H9 (cell line): ENCODE measurements at regions not wholly inside any gene's neighbourhood (a gene's known extent, or its start where the extent isn't known, plus 50 kb on each side); places are given as distances from the start of the nearest gene placed in this dataset.

Experiments
- DNase-seq: peaks from one replicate; pipeline ENCODE4 v3.0.0-alpha.2; 2017
- H2AFZ ChIP-seq: one replicate; pipeline ENCODE4 v1.6.1; 2013; ENCODE audit warnings: mild to moderate bottlenecking, low read length, control low read depth, moderate library complexity
- H2AK5ac ChIP-seq: 2 replicates; pipeline ENCODE4 v1.6.1; 2013; ENCODE audit warnings: low read length, control low read depth, mixed read lengths; ENCODE audit not compliant: insufficient read length
- H2BK120ac ChIP-seq: one replicate; pipeline ENCODE4 v1.6.1; 2013; ENCODE audit warnings: low read depth, mild to moderate bottlenecking, low read length, control low read depth, inconsistent platforms; ENCODE audit not compliant: poor library complexity, severe bottlenecking
- H2BK12ac ChIP-seq: 2 replicates; pipeline ENCODE4 v1.6.1; 2013; ENCODE audit warnings: low read length, control low read depth, mixed read lengths, low read depth; ENCODE audit not compliant: insufficient read length
- H2BK15ac ChIP-seq: 2 replicates; pipeline ENCODE4 v1.6.1; 2013; ENCODE audit warnings: low read depth, low read length, control low read depth
- H2BK20ac ChIP-seq: one replicate; pipeline ENCODE4 v1.6.1; 2013; ENCODE audit warnings: low read depth, mild to moderate bottlenecking, low read length, control low read depth, inconsistent platforms; ENCODE audit not compliant: poor library complexity, severe bottlenecking
- H2BK5ac ChIP-seq: 2 replicates; pipeline ENCODE4 v1.6.1; 2013; ENCODE audit warnings: low read length, control low read depth, mixed read lengths; ENCODE audit not compliant: insufficient read length
- H3K14ac ChIP-seq: 2 replicates; pipeline ENCODE4 v1.6.1; 2013; ENCODE audit warnings: low read length, control low read depth; ENCODE audit not compliant: insufficient read depth
- H3K18ac ChIP-seq: 2 replicates; pipeline ENCODE4 v1.6.1; 2013; ENCODE audit warnings: low read depth, mild to moderate bottlenecking, mixed read lengths, low read length, control low read depth; ENCODE audit not compliant: insufficient read length
- H3K23ac ChIP-seq: 2 replicates; pipeline ENCODE4 v1.6.1; 2013; ENCODE audit warnings: low read length, control low read depth, mixed read lengths, low read depth; ENCODE audit not compliant: insufficient read length
- H3K23me2 ChIP-seq: 2 replicates; pipeline ENCODE4 v1.6.1; 2013; ENCODE audit warnings: low read depth, mild to moderate bottlenecking, mixed read lengths, low read length, control low read depth; ENCODE audit not compliant: insufficient read length, poor library complexity, severe bottlenecking
- H3K27ac ChIP-seq: 2 replicates; pipeline ENCODE4 v1.5.1; 2013; ENCODE audit warnings: low read length, control low read depth, mixed read lengths, low read depth; ENCODE audit not compliant: insufficient read length
- H3K27me3 ChIP-seq: 2 replicates; pipeline ENCODE4 v1.6.1; 2013; ENCODE audit warnings: low read length, control low read depth, inconsistent platforms; ENCODE audit not compliant: insufficient read depth
- H3K4ac ChIP-seq: 2 replicates; pipeline ENCODE4 v1.6.1; 2013; ENCODE audit warnings: low read depth, mild to moderate bottlenecking, control low read depth, inconsistent platforms, low read length, moderate library complexity
- H3K4me1 ChIP-seq: 2 replicates; pipeline ENCODE4 v1.6.1; 2013; ENCODE audit warnings: low read length, control low read depth, inconsistent platforms; ENCODE audit not compliant: insufficient read depth
- H3K4me2 ChIP-seq: 2 replicates; pipeline ENCODE4 v1.6.1; 2013; ENCODE audit warnings: low read length, control low read depth, mixed read lengths; ENCODE audit not compliant: insufficient read length, insufficient read depth
- H3K56ac ChIP-seq: 2 replicates; pipeline ENCODE4 v1.6.1; 2013; ENCODE audit warnings: low read depth, mild to moderate bottlenecking, mixed read lengths, low read length, control low read depth; ENCODE audit not compliant: insufficient read length
- H3K79me1 ChIP-seq: 2 replicates; pipeline ENCODE4 v1.6.1; 2013; ENCODE audit warnings: low read depth, mild to moderate bottlenecking, moderate library complexity, low read length, control low read depth, inconsistent platforms; ENCODE audit not compliant: insufficient read depth, poor library complexity, severe bottlenecking
- H3K79me2 ChIP-seq: 2 replicates; pipeline ENCODE4 v1.6.1; 2013; ENCODE audit warnings: low read length, control low read depth, inconsistent platforms; ENCODE audit not compliant: insufficient read depth
- H3K9ac ChIP-seq: 2 replicates; pipeline ENCODE4 v1.6.1; 2013; ENCODE audit warnings: low read length, control low read depth, mixed read lengths; ENCODE audit not compliant: insufficient read length; ENCODE audit errors: extremely low read depth
- H3K9me3 ChIP-seq: one replicate; pipeline ENCODE4 v1.6.1; 2013; ENCODE audit warnings: low read depth, low read length, inconsistent platforms; ENCODE audit not compliant: control insufficient read depth
- H3T11ph ChIP-seq: one replicate; pipeline ENCODE4 v1.6.1; 2013; ENCODE audit warnings: mild to moderate bottlenecking, low read length, control low read depth, inconsistent platforms
- H4K20me1 ChIP-seq: one replicate; pipeline ENCODE4 v1.6.1; 2013; ENCODE audit not compliant: control insufficient read depth, insufficient read length, insufficient read depth
- H4K5ac ChIP-seq: 2 replicates; pipeline ENCODE4 v1.6.1; 2013; ENCODE audit warnings: low read depth, mild to moderate bottlenecking, mixed read lengths, low read length, control low read depth; ENCODE audit not compliant: insufficient read length
- H4K8ac ChIP-seq: replicated peaks from 2 replicates; pipeline ENCODE4 v1.6.1; 2013; ENCODE audit warnings: low read length, control low read depth, mixed read lengths, low read depth; ENCODE audit not compliant: insufficient read length
- H4K91ac ChIP-seq: 2 replicates; pipeline ENCODE4 v1.6.1; 2013; ENCODE audit warnings: low read depth, mild to moderate bottlenecking, moderate library complexity, mixed read lengths, low read length, control low read depth; ENCODE audit not compliant: insufficient read length
- H3K27ac Mint-ChIP-seq, 3 experiments: 2 replicates in 2 of 3; 3 replicates in 1 of 3; pipeline ENCODE4 v1.8.0; 2020 to 2021; ENCODE audit warnings: mixed read lengths in 3 of 3, mild to moderate bottlenecking in 1 of 3, moderate library complexity in 1 of 3
- H3K27me3 Mint-ChIP-seq: 2 replicates; pipeline ENCODE4 v1.8.0; 2021; ENCODE audit warnings: low read depth, mild to moderate bottlenecking, moderate library complexity, mixed read lengths
- H3K36me3 Mint-ChIP-seq, 3 experiments: 2 replicates in 2 of 3; 3 replicates in 1 of 3; pipeline ENCODE4 v1.8.0; 2020 to 2021; ENCODE audit warnings: low read depth in 3 of 3, mixed read lengths in 3 of 3; ENCODE audit not compliant: insufficient read depth in 1 of 3
- H3K4me1 Mint-ChIP-seq, 2 experiments: 2 replicates each; pipeline ENCODE4 v1.8.0; 2020; ENCODE audit warnings: mixed read lengths in 2 of 2
- H3K4me3 Mint-ChIP-seq, 2 experiments: 2 replicates in 1 of 2; 3 replicates in 1 of 2; pipeline ENCODE4 v1.8.0; 2020 to 2021; ENCODE audit warnings: mild to moderate bottlenecking in 2 of 2, mixed read lengths in 2 of 2, moderate library complexity in 1 of 2
- H3K9me3 Mint-ChIP-seq, 2 experiments: 2 replicates in 1 of 2; 3 replicates in 1 of 2; pipeline ENCODE4 v1.8.0; 2020; ENCODE audit warnings: mild to moderate bottlenecking in 2 of 2, mixed read lengths in 2 of 2, moderate library complexity in 1 of 2
- CTCF ChIP-seq: fragments of 200-600 bp; sonication (generic); conservative IDR thresholded peaks from 3 replicates; pipeline ENCODE4 v1.8.0; 2021; ENCODE audit warnings: antibody characterized with exemption, mild to moderate bottlenecking
- WGBS: extraction: QIAGEN DNeasy Blood & Tissue Kit; methylation state at CpG from one replicate; pipeline ENCODE4 v1.1.7; 2013; ENCODE audit warnings: missing lambda C conversion rate, low lambda C conversion rate, mixed read lengths; ENCODE audit not compliant: insufficient read length; ENCODE audit errors: extremely low coverage; 5-methylcytosine and 5-hydroxymethylcytosine counted together

GRCh38 chr10:8539056-8539455, 484.6 kb downstream of the GATA3 start:
- Mint-ChIP-seq H3K27me3 (peaks cover 3% of the 10 kb centered on the region; the same call in 1 of the 2 replicates), H3K4me3 (no peak overlapping the region), H3K27ac (no peak overlapping the region), H3K36me3 (no peaks in the 10 kb centered on the region), H3K9me3 (no peaks in the 10 kb centered on the region; a peak in 1 of 5 replicates), H3K4me1 (no peaks in the 10 kb centered on the region)
- H3K79me1 ChIP-seq: no peaks in the 10 kb centered on the region
- H3K9ac ChIP-seq: no peak overlapping the region
- H3T11ph ChIP-seq: no peak overlapping the region
- no peak overlapping the region for H2AFZ ChIP-seq
- H4K91ac ChIP-seq: no peak overlapping the region
- no peak overlapping the region for H2AK5ac ChIP-seq
- no peak overlapping the region for H2BK12ac ChIP-seq
- H4K8ac ChIP-seq: no peak overlapping the region
- TF ChIP-seq CTCF: no peak
- H3K56ac ChIP-seq: no peak overlapping the region
- H3K23ac ChIP-seq: no peak overlapping the region
- H2BK20ac ChIP-seq: no peak overlapping the region
- no peak overlapping the region for H3K4ac ChIP-seq
- WGBS: no CpG with 5 or more reads among the region's 3 CpGs
- no peak overlapping the region for H2BK120ac ChIP-seq
- no peaks in the 10 kb centered on the region for H3K4me1 ChIP-seq
- no peaks in the 10 kb centered on the region for H4K20me1 ChIP-seq
- no peaks in the 10 kb centered on the region for H3K9me3 ChIP-seq
- H3K79me2 ChIP-seq: no peaks in the 10 kb centered on the region
- H3K14ac ChIP-seq: no peak overlapping the region
- no peak for DNase-seq
- no peak overlapping the region for H2BK5ac ChIP-seq
- H3K27me3 ChIP-seq: no peaks in the 10 kb centered on the region
- no peak overlapping the region for H2BK15ac ChIP-seq
- H3K27ac ChIP-seq: no peak overlapping the region
- H3K18ac ChIP-seq: no peak overlapping the region
- no peak overlapping the region for H3K4me2 ChIP-seq
- no peak overlapping the region for H4K5ac ChIP-seq
- no peaks in the 10 kb centered on the region for H3K23me2 ChIP-seq
